ENCODE measurements at regions not wholly inside any gene's neighbourhood (a gene's known extent, or its start where the extent isn't known, plus 50 kb on each side); places are given as distances from the start of the nearest gene placed in this dataset.

DNA sequence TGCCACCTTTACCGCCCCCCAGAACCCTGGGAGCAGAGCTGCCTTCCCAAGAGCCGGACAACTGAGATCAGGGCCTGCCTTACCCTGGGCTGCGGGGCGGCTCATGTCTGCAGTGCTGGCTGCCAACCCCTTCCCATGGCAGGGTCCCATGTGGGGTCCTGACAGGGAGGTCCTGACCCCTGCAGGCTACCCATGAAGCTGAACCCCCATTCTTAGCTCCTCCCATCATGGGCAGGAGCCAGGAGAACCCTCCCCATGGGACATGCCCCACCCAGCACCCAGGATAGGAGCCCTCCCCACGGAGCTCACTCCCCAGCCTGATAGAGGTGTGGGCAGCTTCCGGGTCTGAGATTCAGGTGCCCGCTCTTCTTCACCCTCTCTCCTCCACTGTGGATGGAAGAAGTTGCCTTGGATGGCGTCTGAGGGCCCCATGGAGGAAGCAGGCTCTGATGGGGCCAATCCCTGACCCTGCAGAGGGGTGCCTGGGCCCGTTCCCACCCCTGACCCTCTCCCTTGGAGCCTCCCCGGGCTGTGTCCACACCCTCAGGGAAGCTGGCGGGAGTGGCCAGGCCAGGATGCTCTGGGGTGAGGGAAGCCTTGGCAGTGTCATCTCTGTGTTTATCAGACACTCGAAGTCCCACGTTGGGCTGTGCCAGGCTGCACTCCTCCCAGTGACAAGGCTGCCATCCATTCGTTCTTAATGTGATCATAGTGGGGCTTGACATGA lies 1508.2 kb downstream of the BRD1 start:
- DNase-seq (ENCODE audit: low read depth): no peak

DNA sequence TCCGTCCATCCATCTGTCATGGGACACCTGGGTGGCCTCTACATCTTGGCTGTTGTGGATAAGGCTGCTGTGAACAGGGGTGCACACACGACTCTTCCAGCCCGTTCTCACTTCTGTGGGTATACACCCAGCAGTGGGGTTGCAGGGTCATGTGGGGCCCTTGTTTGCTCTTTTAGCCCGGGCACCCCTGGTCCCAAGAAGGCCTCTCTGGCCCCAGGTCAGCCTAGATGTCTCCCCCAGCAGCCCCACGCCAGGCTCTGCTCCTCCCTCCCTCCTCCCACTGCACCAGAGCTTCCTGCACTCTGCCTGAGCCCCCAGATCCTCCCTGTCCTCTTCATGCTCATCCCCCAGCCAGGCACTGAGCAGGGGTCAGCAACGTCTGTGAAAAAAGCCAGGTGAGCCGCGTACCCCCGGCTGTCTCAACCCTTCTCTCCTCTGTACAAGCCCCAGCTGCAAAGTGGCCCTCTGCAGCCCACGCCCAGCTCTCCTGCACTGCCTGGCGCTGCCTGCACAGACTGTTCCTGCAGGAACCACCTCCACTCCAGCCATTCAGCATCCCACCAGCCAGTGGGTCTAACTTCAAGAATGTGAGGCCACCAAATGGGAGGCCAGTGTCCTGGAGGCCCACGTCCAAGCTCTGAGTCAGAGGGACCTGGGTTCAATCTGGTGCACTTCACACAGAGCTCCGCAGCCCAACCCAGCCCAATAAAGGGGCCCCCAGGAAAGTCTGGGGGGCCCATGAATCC lies 1508.9 kb downstream of the BRD1 start:
- DNase-seq (ENCODE audit: low read depth): no peak

DNA sequence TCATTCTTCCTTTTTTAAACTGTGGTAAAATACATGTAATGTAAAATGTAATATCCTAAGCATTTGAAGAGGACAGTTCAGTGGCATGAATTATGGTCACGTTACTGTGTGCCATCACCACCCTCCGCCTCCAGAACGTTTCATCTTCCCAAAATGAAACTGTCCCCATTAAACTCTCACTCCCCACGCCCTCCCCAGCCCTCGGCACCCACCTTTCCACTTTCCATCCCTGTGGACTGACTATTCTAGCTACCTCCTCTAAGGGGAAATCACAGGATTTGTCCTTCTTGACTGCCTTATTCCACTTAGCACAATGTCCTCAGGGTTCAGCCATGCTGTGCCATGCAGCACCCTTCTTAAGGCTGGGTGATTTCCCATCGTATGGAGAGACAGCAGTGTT lies 1509.5 kb downstream of the BRD1 start:
- DNase-seq (ENCODE audit: low read depth): no peak

DNA sequence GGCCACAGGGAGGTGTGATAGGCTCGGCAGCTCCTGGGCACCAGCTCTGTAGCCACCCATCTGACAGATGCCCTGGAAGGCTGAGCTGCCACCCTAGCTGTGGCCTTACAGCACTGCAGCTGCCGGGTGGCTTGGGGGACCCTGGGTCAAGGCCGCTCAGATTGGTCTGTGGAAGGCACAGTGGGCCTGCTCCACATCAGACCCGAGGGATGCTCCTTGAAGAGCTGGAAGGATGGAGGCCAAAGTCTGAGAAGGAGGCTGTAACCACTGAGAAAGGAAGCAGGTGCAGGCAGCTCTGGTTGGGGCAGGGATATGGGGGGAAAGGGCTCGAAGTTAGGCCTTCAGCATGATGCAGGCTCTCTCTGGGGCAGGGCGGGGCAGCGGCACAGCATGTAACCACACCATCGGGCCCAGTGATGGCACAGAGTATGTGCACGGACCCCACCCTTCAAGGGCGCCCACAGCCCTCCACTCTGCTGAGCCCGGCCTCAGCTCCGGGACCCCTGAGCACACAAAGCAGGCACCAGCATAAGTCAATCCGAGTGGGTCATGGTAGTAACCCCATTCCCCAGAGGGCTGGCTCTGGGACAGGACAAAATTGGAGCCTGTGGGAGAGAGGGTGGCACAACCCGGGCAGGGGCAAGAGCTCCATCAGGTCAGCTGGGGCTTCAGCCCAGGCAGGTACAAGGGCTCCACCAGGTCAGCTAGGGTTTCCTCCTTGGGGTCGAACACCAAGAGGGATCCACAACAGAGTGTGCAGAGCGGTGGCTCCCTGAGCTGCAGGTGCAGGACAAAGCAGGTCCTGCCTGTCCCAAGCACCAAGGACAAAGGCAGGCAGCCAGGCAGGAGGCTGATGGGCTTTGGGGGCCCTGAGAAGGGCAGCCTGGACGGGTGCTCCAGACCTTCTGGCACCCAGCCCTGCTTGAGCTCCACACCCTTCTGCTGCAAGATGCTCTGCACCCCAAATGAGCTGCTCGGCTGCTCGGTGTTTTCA lies 1511.1 kb downstream of the BRD1 start:
- no peak for DNase-seq (ENCODE audit: low read depth)

DNA sequence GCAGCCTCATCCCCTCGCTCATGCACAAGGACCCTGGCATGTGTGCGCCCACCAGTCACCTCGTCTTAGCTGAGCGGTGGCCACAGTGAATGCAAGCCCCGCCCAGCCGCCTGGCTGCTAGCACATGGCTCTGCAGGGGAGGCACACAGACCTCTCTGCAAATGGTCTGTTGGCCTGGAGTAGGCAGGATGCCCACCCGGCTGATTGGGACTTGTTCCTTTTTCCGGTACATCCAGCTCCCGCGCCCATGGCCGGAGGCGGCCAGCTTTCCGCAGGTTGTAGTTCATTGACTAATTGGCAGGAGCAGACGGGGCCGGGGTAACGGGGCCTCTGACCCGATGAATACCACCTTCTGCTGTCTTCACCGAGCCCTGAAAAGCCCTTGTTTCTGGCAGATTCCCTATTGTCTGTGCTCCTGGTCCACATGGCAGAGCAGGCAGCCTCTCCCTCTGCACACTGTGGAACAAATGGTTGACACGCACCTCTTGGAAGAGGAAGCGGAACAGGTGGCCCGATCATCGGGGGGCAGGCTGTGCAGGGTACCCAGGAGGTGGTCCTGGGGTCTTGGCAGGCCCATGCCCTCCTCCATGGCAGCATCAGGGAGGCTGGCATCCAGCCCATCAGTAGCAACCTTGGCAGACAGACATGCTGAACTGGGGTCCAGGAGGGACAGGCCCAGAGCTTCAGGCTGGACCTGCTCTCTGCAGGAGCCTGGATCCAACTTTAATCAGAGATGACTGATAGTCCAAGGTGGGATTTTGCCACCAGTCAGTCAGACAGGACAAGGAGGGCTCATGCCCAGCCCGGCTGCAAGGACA lies 1512.0 kb downstream of the BRD1 start:
- no peak for DNase-seq (ENCODE audit: low read depth)

DNA sequence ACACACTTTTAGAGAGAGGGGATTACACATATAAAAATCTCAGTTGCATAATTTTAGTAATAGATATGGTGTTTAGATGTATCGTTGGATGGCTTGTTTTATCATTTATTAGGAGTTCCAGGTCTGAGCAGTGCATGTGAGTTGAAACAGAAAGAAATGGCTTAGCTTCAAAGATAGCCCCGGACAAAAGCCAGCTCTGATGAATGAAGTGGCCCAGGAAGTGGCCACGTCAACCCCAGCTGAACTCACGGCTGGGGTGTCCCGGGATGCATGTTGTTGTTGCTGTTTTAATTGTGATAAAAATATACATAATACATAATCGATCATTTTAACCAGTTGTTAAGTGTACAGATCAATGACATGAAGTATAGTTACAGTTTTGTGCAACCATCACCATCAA lies 1513.6 kb downstream of the BRD1 start:
- DNase-seq (ENCODE audit: low read depth): no peak

DNA sequence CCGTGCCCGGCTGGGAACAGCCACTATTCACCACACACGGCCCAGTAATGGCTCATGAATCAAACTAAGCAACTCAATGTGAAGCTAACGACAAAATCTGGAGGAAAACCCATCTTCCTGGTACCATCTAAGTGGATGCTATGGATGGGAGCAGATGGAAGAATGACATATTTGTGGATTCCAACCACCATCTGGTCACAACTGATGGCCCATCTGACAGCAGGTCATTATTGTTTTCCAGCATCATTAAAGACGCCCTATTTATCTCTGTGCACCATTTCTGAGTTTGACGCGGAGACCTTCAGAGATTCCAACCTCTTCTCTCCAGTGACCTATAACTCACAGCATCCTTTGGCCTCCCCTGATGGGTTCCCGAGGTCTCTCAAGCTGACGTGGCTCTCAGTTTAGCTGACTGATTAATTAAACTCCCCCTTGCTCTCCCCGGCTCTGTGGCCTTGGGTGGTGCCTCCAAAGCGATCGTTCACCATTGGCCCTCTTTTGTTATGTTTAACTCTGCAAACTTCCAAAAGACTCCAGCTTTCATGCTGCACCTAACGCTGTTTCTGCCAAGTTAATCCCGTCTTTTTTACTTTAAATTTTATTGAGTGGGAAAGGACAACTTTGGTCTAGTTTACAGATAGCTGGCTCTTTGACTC lies 1514.4 kb downstream of the BRD1 start:
- no peak for DNase-seq (ENCODE audit: low read depth)

DNA sequence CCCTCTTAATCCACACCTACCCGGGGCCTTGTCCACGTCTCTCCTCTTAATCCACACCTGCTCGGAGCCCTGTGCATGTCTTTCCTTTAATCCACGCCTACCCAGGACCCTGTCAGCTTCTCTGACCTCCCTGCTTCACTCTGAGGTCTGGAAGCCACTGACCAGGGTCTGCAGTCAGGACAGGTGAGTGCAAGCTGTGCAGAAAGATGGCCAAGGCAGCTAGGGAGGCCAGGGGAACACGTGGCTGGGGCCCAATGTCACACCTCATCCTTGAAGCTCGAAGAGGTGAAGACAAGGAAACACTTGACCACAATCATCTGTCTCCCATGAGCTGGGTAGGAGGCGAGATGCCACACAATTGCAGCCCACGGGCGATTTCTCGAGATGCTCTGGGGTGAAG lies 1516.9 kb downstream of the BRD1 start:
- DNase-seq (ENCODE audit: low read depth): no peak

DNA sequence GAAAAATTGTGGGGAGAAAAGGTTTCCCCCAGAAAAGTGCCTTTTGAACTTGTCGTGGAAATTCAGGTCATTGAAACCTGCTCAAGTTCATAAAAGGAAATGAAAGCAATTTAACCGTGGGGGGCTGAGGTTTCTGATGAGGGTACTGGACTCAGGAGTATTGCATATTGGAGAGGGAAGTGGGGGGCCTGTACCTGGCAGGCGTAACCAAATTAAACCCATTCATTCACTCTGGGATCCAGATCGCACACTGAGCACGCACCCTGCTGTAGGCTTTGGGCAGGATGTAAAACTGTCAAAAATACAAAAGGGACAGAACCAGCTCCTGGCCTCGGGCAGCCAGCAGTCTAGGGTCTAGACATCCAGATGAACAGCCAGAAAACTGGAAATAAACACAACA lies 1517.4 kb downstream of the BRD1 start:
- no peak for DNase-seq (ENCODE audit: low read depth)

DNA sequence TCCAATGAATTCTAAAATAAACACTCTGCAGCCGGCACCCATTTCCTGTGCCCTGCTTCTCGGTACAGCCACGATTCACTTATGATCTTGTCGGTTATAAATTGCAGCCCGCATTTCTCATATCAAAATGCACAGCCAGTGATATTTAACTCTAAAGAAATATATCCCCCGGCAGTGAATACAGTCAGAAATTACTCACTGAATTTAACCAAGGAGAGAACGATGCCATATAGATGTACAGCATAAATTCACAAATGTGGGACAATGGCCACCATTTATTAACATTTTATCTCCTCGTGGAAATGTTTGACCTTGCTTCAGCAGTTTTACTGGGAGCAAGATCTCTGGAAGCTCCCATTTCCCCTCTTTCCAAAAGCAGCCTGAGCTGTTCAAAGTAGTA lies 1517.8 kb downstream of the BRD1 start:
- no peak for DNase-seq (ENCODE audit: low read depth)

DNA sequence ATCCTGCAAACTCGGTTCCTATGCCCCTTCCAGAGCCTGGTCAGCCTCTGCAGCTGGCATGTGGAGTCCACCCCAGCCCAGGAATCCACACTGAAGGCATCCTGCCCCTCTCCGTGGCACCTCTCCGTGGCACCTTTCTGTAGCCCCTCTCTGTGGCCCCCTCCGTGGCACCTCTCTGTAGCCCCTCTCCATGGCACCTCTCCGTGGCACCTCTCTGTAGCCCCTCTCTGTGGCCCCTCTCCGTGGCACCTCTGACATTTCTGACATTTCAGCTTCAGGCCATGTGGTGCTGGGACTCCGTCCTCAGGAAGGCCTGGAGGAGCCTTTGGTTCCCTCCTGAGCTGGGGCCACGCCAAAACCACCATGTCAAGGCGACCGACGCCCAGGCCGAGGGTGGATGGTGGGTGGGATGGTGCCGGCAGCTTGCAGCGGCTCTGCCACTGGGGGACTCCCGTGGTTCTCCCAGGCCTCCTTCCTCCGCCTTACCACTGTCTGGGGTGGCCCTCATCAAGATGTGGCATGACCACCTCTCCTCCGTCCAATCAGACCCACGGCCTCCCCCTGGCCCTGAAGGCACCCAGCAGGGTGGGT lies 1518.5 kb downstream of the BRD1 start:
- no peak for DNase-seq (ENCODE audit: low read depth)

DNA sequence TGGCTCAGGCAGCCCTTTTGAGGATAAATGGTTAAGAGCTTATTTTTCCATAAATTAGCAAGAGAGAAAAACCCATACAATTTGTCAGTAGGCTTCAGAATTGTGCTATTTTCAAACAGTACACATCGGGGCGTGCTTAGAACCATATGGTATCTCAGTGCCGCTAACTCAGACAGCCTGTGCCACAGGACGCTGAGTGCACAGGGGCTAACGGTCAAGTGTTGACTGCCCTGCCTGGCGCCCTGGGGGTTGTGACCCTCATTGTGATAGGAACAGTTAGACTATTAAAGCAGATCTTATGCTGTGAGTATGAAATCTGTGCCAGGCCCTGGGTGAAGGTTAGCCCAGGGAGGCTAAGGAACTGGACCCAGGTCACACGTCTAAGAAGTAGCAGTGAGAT lies 1519.7 kb downstream of the BRD1 start:
- DNase-seq (ENCODE audit: low read depth): no peak

DNA sequence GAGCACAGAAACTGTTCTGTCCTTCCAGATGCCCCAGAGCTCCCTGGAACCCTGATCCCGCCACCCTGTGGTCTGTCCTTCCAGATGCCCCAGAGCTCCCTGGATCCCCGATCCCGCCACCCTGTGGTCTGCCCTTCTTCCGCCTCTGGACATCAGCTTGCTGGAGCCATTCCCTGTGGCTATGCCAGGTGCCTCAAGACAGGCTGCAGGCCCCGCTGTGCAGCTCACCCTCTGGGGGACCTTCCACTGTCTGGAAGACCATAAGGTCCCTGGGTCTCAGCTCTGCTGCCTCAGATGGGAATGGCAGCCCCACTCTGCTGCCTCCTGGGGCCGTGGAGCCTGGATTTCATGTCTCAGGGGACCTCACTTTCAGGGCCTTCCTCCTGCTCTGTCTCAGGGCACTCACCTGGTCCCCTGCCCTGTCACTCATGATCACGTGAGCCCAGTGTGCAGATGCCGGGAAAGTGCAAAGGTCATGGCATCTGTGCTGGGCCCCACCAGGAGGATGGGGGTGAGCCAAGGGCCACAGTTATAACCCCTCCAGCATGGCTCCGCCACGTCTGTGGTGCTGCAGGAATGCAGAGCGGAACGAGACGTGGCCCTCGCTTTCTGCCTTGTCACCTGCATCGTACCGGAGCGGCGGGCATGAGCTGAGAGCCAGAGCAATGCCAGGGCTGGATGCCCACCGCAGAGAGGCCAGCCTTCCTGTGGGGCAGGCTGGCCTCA lies 1520.7 kb downstream of the BRD1 start:
- no peak for DNase-seq (ENCODE audit: low read depth)

DNA sequence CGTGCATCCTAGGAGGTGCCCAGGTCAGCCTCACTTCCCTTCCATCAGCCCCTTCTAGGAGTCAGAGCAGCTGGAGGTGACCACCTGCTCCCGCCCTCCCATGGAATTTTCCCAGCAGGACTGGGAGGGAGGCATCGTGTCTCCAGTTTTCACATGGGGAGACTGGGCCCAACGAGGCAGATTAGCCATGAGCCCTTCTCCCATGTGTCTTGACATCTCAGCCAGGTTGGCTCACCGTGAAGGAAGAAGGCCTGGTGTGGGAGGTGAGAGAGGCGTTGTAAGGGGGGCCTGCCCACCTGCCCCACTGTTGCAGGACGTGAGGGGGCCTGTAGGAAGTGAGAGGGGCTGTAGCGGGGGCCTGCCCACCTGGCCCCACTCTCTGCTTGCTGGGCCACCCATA lies 1521.4 kb downstream of the BRD1 start:
- no peak for DNase-seq (ENCODE audit: low read depth)

DNA sequence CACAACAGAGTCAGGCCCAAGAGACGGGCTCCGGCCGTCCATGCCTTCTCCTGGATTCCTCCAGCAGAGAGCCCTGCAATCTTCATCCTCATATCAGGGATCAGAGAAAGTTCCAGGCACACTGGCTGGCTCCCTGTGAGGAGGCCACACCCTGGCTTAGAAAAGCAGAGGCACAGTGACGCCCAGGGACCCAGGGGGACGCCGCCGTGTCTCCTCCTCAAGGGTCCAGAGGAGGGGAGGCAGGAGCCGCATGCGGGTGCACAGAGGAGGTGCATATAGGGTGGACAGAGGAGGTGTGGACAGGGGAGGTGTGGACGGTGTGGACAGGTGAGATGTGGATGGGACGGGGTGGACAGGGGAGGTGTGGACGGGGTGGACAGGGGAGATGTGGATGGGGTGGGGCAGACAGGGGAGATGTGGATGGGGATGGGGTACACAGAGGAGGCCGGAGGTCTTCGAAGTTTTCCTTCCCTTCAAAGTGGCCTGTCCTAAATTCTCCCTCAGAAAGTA lies 1521.9 kb downstream of the BRD1 start:
- no peak for DNase-seq (ENCODE audit: low read depth)

DNA sequence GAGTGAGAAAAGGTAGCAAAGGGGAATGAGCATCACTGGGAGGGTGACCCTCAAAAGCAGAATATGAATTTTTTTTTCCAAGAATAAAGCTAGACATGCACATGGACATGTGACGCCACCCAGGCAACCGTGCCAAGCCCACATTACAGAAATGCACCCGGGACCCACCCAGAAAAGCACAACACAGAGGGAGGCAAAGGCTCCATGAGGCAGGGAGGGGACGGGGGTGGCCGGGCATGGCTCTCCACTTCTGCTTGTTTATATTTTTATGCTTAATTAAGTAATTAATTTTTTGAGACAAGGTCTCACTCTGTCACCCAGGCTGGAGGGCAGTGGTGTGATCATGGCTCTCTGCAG lies 1524.3 kb downstream of the BRD1 start:
- no peak for DNase-seq (ENCODE audit: low read depth)

DNA sequence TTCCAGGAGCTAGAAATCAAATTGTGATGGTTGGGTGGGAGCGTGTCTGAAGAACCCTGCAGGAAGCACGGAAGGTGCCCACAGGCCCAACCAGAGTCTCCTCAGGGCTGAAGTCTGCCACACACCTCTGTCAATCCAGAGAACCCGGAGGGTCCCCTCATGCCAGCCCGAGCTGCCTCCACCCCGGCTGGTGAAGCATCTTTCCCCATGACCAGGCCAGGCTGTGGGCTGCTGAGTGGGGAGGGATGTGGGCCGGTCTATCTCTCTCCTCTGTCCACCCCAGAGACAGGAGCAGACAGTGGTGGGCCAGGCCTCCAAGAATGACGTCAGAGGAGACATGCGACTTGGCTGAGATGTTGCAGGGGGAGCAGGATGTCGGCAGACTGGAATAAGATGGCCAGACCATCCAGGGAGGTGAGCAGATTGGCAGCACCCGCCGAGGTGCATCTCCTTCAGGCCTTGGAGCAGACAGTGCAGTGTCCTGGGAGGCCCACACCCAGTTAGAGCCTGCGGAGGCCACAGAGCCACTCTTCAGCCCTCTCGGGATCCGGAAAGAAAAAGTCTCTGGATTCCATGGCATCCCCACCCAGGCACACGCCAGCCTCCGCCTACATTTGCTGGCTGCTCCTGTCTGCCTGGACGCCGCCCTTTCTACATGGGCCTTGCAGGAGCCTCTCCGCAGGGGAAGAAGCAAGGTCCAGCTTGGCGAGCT lies 1524.9 kb downstream of the BRD1 start:
- no peak for DNase-seq (ENCODE audit: low read depth)

DNA sequence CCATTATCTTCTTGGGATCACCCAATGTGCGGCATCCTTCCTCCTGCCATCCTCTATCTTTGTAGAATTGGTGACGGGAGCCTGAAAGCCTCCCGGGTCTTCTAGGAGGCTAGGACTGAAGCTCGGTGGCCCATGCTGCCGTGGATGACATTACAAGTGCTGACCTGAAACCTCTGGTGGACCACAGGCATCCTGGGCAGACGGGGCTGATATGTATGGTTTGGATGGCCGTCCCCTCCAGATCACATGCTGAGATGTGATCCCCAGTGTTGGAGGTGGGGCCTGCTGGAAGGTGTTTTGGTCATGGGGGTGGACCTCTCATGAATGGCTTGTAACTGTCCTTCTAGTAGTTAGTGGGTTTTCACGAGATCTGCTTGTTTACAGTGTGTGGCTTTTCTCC lies 1525.8 kb downstream of the BRD1 start:
- no peak for DNase-seq (ENCODE audit: low read depth)

DNA sequence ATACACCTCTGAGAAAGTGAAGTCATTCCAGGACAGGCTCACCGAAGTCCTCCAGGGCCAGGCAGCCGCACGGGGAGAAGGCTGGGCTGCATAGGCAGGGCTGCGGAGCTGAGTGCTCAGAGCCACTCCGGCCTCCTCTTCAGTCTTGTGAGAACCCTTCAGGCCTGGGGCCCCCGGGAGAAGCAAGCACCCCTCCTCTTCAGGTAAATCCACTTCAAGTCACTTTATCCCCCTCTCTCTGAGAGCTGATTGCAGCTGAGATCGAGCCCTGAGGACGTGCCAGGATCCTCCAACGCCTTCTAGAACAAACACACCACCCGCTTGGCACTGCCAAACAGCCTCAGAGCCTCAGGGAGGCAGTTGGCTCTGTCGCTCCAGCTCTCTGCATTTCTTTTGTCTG lies 1526.3 kb downstream of the BRD1 start:
- no peak for DNase-seq (ENCODE audit: low read depth)
